ENCODE measurements at regions not wholly inside any gene's neighbourhood (a gene's known extent, or its start where the extent isn't known, plus 50 kb on each side); places are given as distances from the start of the nearest gene placed in this dataset.

DNA sequence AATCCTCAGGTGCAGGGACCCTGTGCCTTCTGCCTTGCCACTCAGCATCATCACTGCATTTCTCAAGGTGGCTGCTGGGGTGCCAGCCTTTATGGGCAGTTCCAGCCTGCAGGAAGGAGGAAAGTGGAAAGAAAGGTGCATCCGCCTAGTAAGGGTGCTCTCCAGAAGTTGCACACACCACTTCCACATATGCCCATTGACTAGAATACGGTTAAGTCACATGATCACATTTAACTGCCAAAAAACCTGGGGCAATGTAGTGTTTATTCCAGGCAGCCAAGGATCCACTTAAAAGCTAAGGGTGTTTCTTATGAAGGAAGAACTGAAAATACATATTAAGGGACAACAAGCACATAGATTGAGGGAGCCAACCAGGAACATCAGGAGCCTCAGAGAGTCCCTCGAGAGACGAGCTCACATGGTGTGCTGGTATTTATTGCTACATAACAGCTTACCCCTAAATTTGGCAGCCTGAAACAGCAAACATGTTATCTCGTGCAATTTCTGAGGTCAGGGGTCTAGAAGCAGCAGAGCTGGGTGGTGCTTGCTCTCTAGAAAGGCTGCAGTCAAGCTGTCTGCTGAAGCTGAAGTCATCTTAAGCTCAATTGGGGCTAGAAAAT, 52.0 kb upstream of the MMP2 start:
- TF ChIP-seq, protein P1, sequence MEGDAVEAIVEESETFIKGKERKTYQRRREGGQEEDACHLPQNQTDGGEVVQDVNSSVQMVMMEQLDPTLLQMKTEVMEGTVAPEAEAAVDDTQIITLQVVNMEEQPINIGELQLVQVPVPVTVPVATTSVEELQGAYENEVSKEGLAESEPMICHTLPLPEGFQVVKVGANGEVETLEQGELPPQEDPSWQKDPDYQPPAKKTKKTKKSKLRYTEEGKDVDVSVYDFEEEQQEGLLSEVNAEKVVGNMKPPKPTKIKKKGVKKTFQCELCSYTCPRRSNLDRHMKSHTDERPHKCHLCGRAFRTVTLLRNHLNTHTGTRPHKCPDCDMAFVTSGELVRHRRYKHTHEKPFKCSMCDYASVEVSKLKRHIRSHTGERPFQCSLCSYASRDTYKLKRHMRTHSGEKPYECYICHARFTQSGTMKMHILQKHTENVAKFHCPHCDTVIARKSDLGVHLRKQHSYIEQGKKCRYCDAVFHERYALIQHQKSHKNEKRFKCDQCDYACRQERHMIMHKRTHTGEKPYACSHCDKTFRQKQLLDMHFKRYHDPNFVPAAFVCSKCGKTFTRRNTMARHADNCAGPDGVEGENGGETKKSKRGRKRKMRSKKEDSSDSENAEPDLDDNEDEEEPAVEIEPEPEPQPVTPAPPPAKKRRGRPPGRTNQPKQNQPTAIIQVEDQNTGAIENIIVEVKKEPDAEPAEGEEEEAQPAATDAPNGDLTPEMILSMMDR (IDR thresholded peaks at IDR 0.05; ENCODE audit: poor library complexity, severe bottlenecking): no peak
- TF ChIP-seq SMC3 (conservative IDR thresholded peaks at IDR 0.05; ENCODE audit: poor library complexity) (no peak), EP300 (conservative IDR thresholded peaks at IDR 0.05; ENCODE audit: poor library complexity, severe bottlenecking) (no peak), EZH2 (IDR thresholded peaks at IDR 0.05; ENCODE audit: borderline replicate concordance, insufficient read depth, low read length, poor library complexity, severe bottlenecking) (no peak), POLR2AphosphoS5 (IDR thresholded peaks at IDR 0.05) (no peak), TAF1 (IDR thresholded peaks at IDR 0.05; ENCODE audit: low read depth) (no peak), RAD21 (conservative IDR thresholded peaks at IDR 0.05) (no peak)
- TF ChIP-seq, protein P2, sequence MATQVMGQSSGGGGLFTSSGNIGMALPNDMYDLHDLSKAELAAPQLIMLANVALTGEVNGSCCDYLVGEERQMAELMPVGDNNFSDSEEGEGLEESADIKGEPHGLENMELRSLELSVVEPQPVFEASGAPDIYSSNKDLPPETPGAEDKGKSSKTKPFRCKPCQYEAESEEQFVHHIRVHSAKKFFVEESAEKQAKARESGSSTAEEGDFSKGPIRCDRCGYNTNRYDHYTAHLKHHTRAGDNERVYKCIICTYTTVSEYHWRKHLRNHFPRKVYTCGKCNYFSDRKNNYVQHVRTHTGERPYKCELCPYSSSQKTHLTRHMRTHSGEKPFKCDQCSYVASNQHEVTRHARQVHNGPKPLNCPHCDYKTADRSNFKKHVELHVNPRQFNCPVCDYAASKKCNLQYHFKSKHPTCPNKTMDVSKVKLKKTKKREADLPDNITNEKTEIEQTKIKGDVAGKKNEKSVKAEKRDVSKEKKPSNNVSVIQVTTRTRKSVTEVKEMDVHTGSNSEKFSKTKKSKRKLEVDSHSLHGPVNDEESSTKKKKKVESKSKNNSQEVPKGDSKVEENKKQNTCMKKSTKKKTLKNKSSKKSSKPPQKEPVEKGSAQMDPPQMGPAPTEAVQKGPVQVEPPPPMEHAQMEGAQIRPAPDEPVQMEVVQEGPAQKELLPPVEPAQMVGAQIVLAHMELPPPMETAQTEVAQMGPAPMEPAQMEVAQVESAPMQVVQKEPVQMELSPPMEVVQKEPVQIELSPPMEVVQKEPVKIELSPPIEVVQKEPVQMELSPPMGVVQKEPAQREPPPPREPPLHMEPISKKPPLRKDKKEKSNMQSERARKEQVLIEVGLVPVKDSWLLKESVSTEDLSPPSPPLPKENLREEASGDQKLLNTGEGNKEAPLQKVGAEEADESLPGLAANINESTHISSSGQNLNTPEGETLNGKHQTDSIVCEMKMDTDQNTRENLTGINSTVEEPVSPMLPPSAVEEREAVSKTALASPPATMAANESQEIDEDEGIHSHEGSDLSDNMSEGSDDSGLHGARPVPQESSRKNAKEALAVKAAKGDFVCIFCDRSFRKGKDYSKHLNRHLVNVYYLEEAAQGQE (IDR thresholded peaks at IDR 0.05; ENCODE audit: borderline replicate concordance): no peak

Data from neural cell (in vitro differentiated cells).